Trophoblast cell (in vitro differentiated cells and primary cell): ENCODE measurements at regions not wholly inside any gene's neighbourhood (a gene's known extent, or its start where the extent isn't known, plus 50 kb on each side); places are given as distances from the start of the nearest gene placed in this dataset.
A peak's percentile ranks its signal among the peaks of the same experiment; 100 is the strongest.

Experiments used
- DNase-seq, 2 donors: peaks; one replicate each; pipeline ENCODE4 v3.0.0-alpha.2; 2016
- H2AFZ ChIP-seq: 2 replicates; pipeline ENCODE4 v1.6.1; 2013; ENCODE audit warnings: low read length, moderate library complexity, mild to moderate bottlenecking; ENCODE audit not compliant: insufficient read depth, poor library complexity
- H2AK5ac ChIP-seq: 2 replicates; pipeline ENCODE4 v1.6.1; 2013; ENCODE audit warnings: mild to moderate bottlenecking, low read length
- H2BK120ac ChIP-seq: 2 replicates; pipeline ENCODE4 v1.6.1; 2013; ENCODE audit warnings: low read length, mild to moderate bottlenecking, moderate library complexity; ENCODE audit not compliant: insufficient read depth, poor library complexity
- H2BK12ac ChIP-seq: 2 replicates; pipeline ENCODE4 v1.6.1; 2013; ENCODE audit warnings: mild to moderate bottlenecking, low read length, moderate library complexity
- H2BK5ac ChIP-seq: 2 replicates; pipeline ENCODE4 v1.6.1; 2013; ENCODE audit warnings: low read length, low read depth, moderate library complexity, mild to moderate bottlenecking; ENCODE audit not compliant: poor library complexity
- H3K14ac ChIP-seq: 2 replicates; pipeline ENCODE4 v1.6.1; 2013; ENCODE audit warnings: mild to moderate bottlenecking, low read length
- H3K18ac ChIP-seq: 2 replicates; pipeline ENCODE4 v1.6.1; 2013; ENCODE audit warnings: mild to moderate bottlenecking, low read length
- H3K23ac ChIP-seq: 2 replicates; pipeline ENCODE4 v1.6.1; 2013; ENCODE audit warnings: low read length
- H3K27ac ChIP-seq: 2 replicates; pipeline ENCODE4 v1.5.1; 2013; ENCODE audit warnings: low read depth, mild to moderate bottlenecking, inconsistent platforms, low read length, moderate library complexity
- H3K27me3 ChIP-seq: 2 replicates; pipeline ENCODE4 v1.6.1; 2013; ENCODE audit warnings: inconsistent platforms, mild to moderate bottlenecking, low read length, moderate library complexity; ENCODE audit not compliant: insufficient read depth
- H3K36me3 ChIP-seq, 2 experiments: 1 replicate in 1 of 2; 2 replicates in 1 of 2; pipeline ENCODE4 v1.6.1; 2013; ENCODE audit warnings: low read length in 2 of 2, mild to moderate bottlenecking in 2 of 2, moderate library complexity in 1 of 2; ENCODE audit not compliant: insufficient read depth in 2 of 2, control insufficient read depth in 1 of 2
- H3K4ac ChIP-seq: 2 replicates; pipeline ENCODE4 v1.6.1; 2013; ENCODE audit warnings: low read depth, mild to moderate bottlenecking, low read length, moderate library complexity
- H3K4me1 ChIP-seq, 2 experiments: 1 replicate in 1 of 2; 2 replicates in 1 of 2; pipeline ENCODE4 v1.6.1; 2013; ENCODE audit warnings: low read length in 2 of 2, mild to moderate bottlenecking in 2 of 2, moderate library complexity in 1 of 2; ENCODE audit not compliant: insufficient read depth in 2 of 2, control insufficient read depth in 1 of 2
- H3K4me2 ChIP-seq: 2 replicates; pipeline ENCODE4 v1.6.1; 2013; ENCODE audit warnings: inconsistent platforms, mild to moderate bottlenecking, low read length, moderate library complexity
- H3K4me3 ChIP-seq: 2 replicates; pipeline ENCODE4 v1.5.1; 2013; ENCODE audit warnings: mild to moderate bottlenecking, low read depth, low read length, inconsistent platforms
- H3K79me1 ChIP-seq: one replicate; pipeline ENCODE4 v1.6.1; 2013; ENCODE audit warnings: low read length
- H3K79me2 ChIP-seq: 2 replicates; pipeline ENCODE4 v1.6.1; 2013; ENCODE audit warnings: low read length, mild to moderate bottlenecking; ENCODE audit not compliant: control insufficient read depth, insufficient read depth, poor library complexity
- H3K9ac ChIP-seq: 2 replicates; pipeline ENCODE4 v1.6.1; 2013; ENCODE audit warnings: mild to moderate bottlenecking, low read length
- H3K9me3 ChIP-seq: 2 replicates; pipeline ENCODE4 v1.6.1; 2013; ENCODE audit warnings: low read depth, mild to moderate bottlenecking, control low read depth, inconsistent platforms, low read length; ENCODE audit not compliant: insufficient read depth
- H4K12ac ChIP-seq: 2 replicates; pipeline ENCODE4 v1.6.1; 2013; ENCODE audit warnings: low read depth, mild to moderate bottlenecking, low read length, moderate library complexity
- H4K8ac ChIP-seq: 2 replicates; pipeline ENCODE4 v1.6.1; 2013; ENCODE audit warnings: low read depth, mild to moderate bottlenecking, low read length, moderate library complexity
- H4K91ac ChIP-seq: one replicate; pipeline ENCODE4 v1.6.1; 2013; ENCODE audit warnings: low read depth, mild to moderate bottlenecking, low read length, moderate library complexity
- WGBS: extraction: QIAGEN DNeasy Blood & Tissue Kit; methylation state at CpG from one replicate; pipeline ENCODE4 v1.1.7; 2013; ENCODE audit warnings: missing lambda C conversion rate; ENCODE audit not compliant: insufficient read length, insufficient coverage; ENCODE audit errors: extremely low coverage; 5-methylcytosine and 5-hydroxymethylcytosine counted together

- no peak overlapping the region for H3K23ac ChIP-seq
- no peaks in the 10 kb centered on the region for H3K27me3 ChIP-seq
- H3K79me2 ChIP-seq, result no peaks in the 10 kb centered on the region
- H3K79me1 ChIP-seq, result no peaks in the 10 kb centered on the region
- no peaks in the 10 kb centered on the region for H3K36me3 ChIP-seq
- H4K12ac ChIP-seq, result no peak overlapping the region
- no peak overlapping the region for H2AFZ ChIP-seq
- no peak overlapping the region for H3K14ac ChIP-seq
- H3K4ac ChIP-seq, result no peak overlapping the region
- DNase-seq, result no peak
- H3K18ac ChIP-seq, result no peak overlapping the region
- no peak overlapping the region for H3K27ac ChIP-seq
- H2BK5ac ChIP-seq, result no peak overlapping the region
- no peak overlapping the region for H2BK12ac ChIP-seq
- H3K4me1 ChIP-seq, result no peaks in the 10 kb centered on the region
- no peak overlapping the region for H3K4me2 ChIP-seq
- H2AK5ac ChIP-seq, result no peak overlapping the region
- H4K8ac ChIP-seq, result no peak overlapping the region
- no peaks in the 10 kb centered on the region for H3K9me3 ChIP-seq
- no peak overlapping the region for H3K4me3 ChIP-seq
- no peak overlapping the region for H3K9ac ChIP-seq
- no peak overlapping the region for H2BK120ac ChIP-seq
- H4K91ac ChIP-seq, result no peak overlapping the region
- no CpG with 5 or more reads among the region's 7 CpGs for WGBS
Measured at GRCh38 chr15:29942548-29942947, 120.3 kb upstream of the TJP1 start.

DNA sequence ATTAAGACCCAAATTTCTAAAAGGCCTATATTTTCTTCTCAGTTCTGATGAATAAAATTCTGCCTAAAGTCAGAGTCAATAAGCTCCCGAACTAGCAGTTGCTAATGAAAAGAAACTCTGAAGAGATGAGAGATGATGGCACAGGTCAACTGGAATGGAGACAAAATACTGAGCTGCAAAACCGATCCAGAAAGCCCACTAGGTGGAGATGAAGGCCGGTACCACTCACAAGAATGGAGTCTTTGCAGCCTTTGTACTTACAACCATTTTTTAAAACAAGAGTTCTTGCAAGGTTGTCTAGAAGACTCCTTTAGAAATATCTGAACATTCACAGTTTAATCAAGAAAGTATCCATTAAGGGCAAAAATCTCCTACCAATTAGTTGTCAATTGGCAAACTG is 119.9 kb upstream of the TJP1 start:
- no peak overlapping the region for H2AFZ ChIP-seq
- H2AK5ac ChIP-seq, result no peak overlapping the region
- no peak overlapping the region for H4K12ac ChIP-seq
- H3K36me3 ChIP-seq, result no peaks in the 10 kb centered on the region
- no peak overlapping the region for H3K18ac ChIP-seq
- H4K8ac ChIP-seq, result no peak overlapping the region
- H3K9ac ChIP-seq, result no peak overlapping the region
- H2BK120ac ChIP-seq, result no peak overlapping the region
- H3K27ac ChIP-seq, result no peak overlapping the region
- no peak overlapping the region for H3K4me2 ChIP-seq
- no CpG with 5 or more reads among the region's 3 CpGs for WGBS
- H3K4me3 ChIP-seq, result no peak overlapping the region
- H3K14ac ChIP-seq, result no peak overlapping the region
- DNase-seq, result peak in 1 of 2 donors; percentile 37
- no peak overlapping the region for H2BK5ac ChIP-seq
- H3K23ac ChIP-seq, result no peak overlapping the region
- no peak overlapping the region for H3K4ac ChIP-seq
- H3K79me2 ChIP-seq, result no peaks in the 10 kb centered on the region
- H3K79me1 ChIP-seq, result no peaks in the 10 kb centered on the region
- no peak overlapping the region for H4K91ac ChIP-seq
- H3K4me1 ChIP-seq, result no peaks in the 10 kb centered on the region
- no peaks in the 10 kb centered on the region for H3K27me3 ChIP-seq
- no peak overlapping the region for H2BK12ac ChIP-seq
- H3K9me3 ChIP-seq, result no peaks in the 10 kb centered on the region

- H2AK5ac ChIP-seq, result no peak overlapping the region
- no peak overlapping the region for H3K4me3 ChIP-seq
- no peak overlapping the region for H3K4me2 ChIP-seq
- no peak overlapping the region for H3K4ac ChIP-seq
- no peak overlapping the region for H3K27ac ChIP-seq
- H3K14ac ChIP-seq, result no peak overlapping the region
- H3K36me3 ChIP-seq, result no peaks in the 10 kb centered on the region
- H3K9ac ChIP-seq, result no peak overlapping the region
- H3K4me1 ChIP-seq, result peaks cover 0 to 4% of the 10 kb centered on the region in 2 experiments
- no peaks in the 10 kb centered on the region for H3K27me3 ChIP-seq
- DNase-seq, result peak; percentile 46 to 66
- no peaks in the 10 kb centered on the region for H3K79me2 ChIP-seq
- H3K79me1 ChIP-seq, result no peaks in the 10 kb centered on the region
- no peak overlapping the region for H4K8ac ChIP-seq
- H2BK12ac ChIP-seq, result no peak overlapping the region
- H2BK5ac ChIP-seq, result no peak overlapping the region
- no peak overlapping the region for H3K23ac ChIP-seq
- H3K9me3 ChIP-seq, result no peaks in the 10 kb centered on the region
- no CpG with 5 or more reads among the region's 1 CpG for WGBS
- H2AFZ ChIP-seq, result no peak overlapping the region
- no peak overlapping the region for H3K18ac ChIP-seq
- H4K91ac ChIP-seq, result no peak overlapping the region
- H4K12ac ChIP-seq, result no peak overlapping the region
- H2BK120ac ChIP-seq, result no peak overlapping the region
Measured at GRCh38 chr15:29939404-29939803, 117.1 kb upstream of the TJP1 start.

GRCh38 chr15:29938361-29939335 is 116.4 kb upstream of the TJP1 start:
- no peaks in the 10 kb centered on the region for H3K79me1 ChIP-seq
- H4K12ac ChIP-seq, result no peak overlapping the region
- H3K14ac ChIP-seq, result no peak overlapping the region
- H3K9ac ChIP-seq, result no peak overlapping the region
- H3K18ac ChIP-seq, result no peak overlapping the region
- DNase-seq, result peak in 1 of 2 donors; percentile 38
- no peak overlapping the region for H4K91ac ChIP-seq
- no peak overlapping the region for H2AFZ ChIP-seq
- H3K4me2 ChIP-seq, result no peak overlapping the region
- H2AK5ac ChIP-seq, result no peak overlapping the region
- no peak overlapping the region for H2BK12ac ChIP-seq
- no peak overlapping the region for H3K4me3 ChIP-seq
- no peak overlapping the region for H3K23ac ChIP-seq
- no CpG with 5 or more reads among the region's 14 CpGs for WGBS
- no peak overlapping the region for H3K4ac ChIP-seq
- no peaks in the 10 kb centered on the region for H3K79me2 ChIP-seq
- H3K4me1 ChIP-seq, result peaks cover 0 to 4% of the 10 kb centered on the region in 2 experiments
- no peaks in the 10 kb centered on the region for H3K9me3 ChIP-seq
- H3K27me3 ChIP-seq, result no peaks in the 10 kb centered on the region
- no peak overlapping the region for H3K27ac ChIP-seq
- H3K36me3 ChIP-seq, result no peaks in the 10 kb centered on the region
- no peak overlapping the region for H2BK120ac ChIP-seq
- no peak overlapping the region for H2BK5ac ChIP-seq
- H4K8ac ChIP-seq, result no peak overlapping the region
